ENCODE measurements at regions not wholly inside any gene's neighbourhood (a gene's known extent, or its start where the extent isn't known, plus 50 kb on each side); places are given as distances from the start of the nearest gene placed in this dataset.

DNA sequence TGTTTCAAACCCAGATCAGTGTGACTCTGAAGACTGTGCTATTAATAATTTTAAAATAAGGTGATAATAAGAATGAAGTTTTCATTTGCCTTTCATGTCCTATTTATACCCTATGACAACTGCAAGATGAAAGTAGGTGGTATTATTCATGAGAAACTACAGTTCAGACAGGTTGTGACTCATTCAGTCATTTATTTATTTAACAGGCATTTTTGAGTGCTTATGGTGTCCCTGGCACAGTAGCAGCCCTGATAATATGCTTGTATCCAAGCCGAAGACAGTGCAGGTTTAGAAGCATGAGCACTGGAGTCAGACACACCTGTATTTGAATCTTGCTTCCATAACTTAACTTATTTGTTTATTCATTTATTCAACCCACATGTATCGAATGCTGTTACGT is 87.1 kb downstream of the FZD1 start:
- no peaks in the 10 kb centered on the region for H3K36me3 Mint-ChIP-seq
- peaks cover 21% of the 10 kb centered on the region for H3K4me1 Mint-ChIP-seq
- POLR2A ChIA-PET: no interaction called here
- H3K27ac Mint-ChIP-seq: no peak overlapping the region
- no peak for DNase-seq (ENCODE audit: low spot score)
- H3K9me3 Mint-ChIP-seq: no peaks in the 10 kb centered on the region
- ATAC-seq: no peak
- CTCF ChIA-PET: no interaction called here
- H3K27me3 Mint-ChIP-seq (ENCODE audit: low read depth): peaks cover 100% of the 10 kb centered on the region
- H3K4me3 Mint-ChIP-seq: no peak overlapping the region
- TF ChIP-seq ZNF121 (CRISPR knock-in tag; IDR thresholded peaks at IDR 0.05) (no peak), ESRRA (CRISPR knock-in tag; IDR thresholded peaks at IDR 0.05; ENCODE audit: borderline replicate concordance) (no peak), EMX1 (CRISPR knock-in tag; IDR thresholded peaks at IDR 0.05) (no peak), SMAD3 (CRISPR knock-in tag; IDR thresholded peaks at IDR 0.05; ENCODE audit: borderline replicate concordance) (no peak)
- TF ChIP-seq, protein P1, sequence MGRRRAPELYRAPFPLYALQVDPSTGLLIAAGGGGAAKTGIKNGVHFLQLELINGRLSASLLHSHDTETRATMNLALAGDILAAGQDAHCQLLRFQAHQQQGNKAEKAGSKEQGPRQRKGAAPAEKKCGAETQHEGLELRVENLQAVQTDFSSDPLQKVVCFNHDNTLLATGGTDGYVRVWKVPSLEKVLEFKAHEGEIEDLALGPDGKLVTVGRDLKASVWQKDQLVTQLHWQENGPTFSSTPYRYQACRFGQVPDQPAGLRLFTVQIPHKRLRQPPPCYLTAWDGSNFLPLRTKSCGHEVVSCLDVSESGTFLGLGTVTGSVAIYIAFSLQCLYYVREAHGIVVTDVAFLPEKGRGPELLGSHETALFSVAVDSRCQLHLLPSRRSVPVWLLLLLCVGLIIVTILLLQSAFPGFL (CRISPR knock-in tag; IDR thresholded peaks at IDR 0.05; ENCODE audit: borderline replicate concordance): no peak
- TF ChIP-seq, protein P2, sequence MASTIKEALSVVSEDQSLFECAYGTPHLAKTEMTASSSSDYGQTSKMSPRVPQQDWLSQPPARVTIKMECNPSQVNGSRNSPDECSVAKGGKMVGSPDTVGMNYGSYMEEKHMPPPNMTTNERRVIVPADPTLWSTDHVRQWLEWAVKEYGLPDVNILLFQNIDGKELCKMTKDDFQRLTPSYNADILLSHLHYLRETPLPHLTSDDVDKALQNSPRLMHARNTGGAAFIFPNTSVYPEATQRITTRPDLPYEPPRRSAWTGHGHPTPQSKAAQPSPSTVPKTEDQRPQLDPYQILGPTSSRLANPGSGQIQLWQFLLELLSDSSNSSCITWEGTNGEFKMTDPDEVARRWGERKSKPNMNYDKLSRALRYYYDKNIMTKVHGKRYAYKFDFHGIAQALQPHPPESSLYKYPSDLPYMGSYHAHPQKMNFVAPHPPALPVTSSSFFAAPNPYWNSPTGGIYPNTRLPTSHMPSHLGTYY (CRISPR knock-in tag; IDR thresholded peaks at IDR 0.05): no peak

DNA sequence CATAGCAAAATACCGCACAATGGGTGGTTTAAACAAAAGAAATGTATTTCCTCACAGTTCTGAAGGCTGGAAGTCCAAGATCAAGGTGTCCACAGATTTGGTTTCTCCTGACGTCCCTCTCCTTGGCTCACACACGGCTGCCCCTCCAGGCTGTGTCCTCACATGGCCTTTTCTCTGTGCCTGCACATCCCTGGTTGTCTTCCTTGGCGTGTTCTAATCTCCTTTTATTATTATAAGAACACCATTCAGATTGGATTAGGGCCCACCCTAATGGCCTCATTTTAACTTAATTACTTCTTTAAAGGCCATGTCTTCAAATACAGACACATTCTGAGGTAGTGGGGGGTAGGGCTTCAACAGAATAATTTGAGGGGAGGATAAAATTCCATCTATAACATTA is 87.9 kb downstream of the FZD1 start:
- peaks cover 100% of the 10 kb centered on the region for H3K27me3 Mint-ChIP-seq (ENCODE audit: low read depth)
- H3K36me3 Mint-ChIP-seq: no peaks in the 10 kb centered on the region
- H3K4me1 Mint-ChIP-seq: peaks cover 21% of the 10 kb centered on the region
- H3K4me3 Mint-ChIP-seq: no peak overlapping the region
- ATAC-seq (no peak), DNase-seq (ENCODE audit: low spot score) (no peak)
- POLR2A ChIA-PET: no interaction called here
- H3K27ac Mint-ChIP-seq: no peak overlapping the region
- H3K9me3 Mint-ChIP-seq: no peaks in the 10 kb centered on the region
- CTCF ChIA-PET: no interaction called here
- TF ChIP-seq ATF1 (CRISPR knock-in tag; IDR thresholded peaks at IDR 0.05) (no peak), KAT7 (CRISPR knock-in tag; IDR thresholded peaks at IDR 0.05; ENCODE audit: borderline replicate concordance) (no peak), RORB (CRISPR knock-in tag; IDR thresholded peaks at IDR 0.05) (no peak), MXD4 (CRISPR knock-in tag; IDR thresholded peaks at IDR 0.05; ENCODE audit: borderline replicate concordance) (no peak), ZNF317 (CRISPR knock-in tag; IDR thresholded peaks at IDR 0.05; ENCODE audit: borderline replicate concordance, low read depth) (no peak), PRRX2 (CRISPR knock-in tag; IDR thresholded peaks at IDR 0.05) (no peak), ETV6 (CRISPR knock-in tag; IDR thresholded peaks at IDR 0.05) (no peak), IRF2 (CRISPR knock-in tag; IDR thresholded peaks at IDR 0.05; ENCODE audit: borderline replicate concordance, low read depth) (no peak), JUN (CRISPR knock-in tag; IDR thresholded peaks at IDR 0.05) (no peak), SMAD4 (CRISPR knock-in tag; IDR thresholded peaks at IDR 0.05) (no peak), CBFB (CRISPR knock-in tag; IDR thresholded peaks at IDR 0.05; ENCODE audit: low read depth) (no peak), SMAD3 (CRISPR knock-in tag; IDR thresholded peaks at IDR 0.05; ENCODE audit: borderline replicate concordance) (no peak), ZBTB21 (CRISPR knock-in tag; IDR thresholded peaks at IDR 0.05; ENCODE audit: borderline replicate concordance) (no peak)
- TF ChIP-seq, protein P3, sequence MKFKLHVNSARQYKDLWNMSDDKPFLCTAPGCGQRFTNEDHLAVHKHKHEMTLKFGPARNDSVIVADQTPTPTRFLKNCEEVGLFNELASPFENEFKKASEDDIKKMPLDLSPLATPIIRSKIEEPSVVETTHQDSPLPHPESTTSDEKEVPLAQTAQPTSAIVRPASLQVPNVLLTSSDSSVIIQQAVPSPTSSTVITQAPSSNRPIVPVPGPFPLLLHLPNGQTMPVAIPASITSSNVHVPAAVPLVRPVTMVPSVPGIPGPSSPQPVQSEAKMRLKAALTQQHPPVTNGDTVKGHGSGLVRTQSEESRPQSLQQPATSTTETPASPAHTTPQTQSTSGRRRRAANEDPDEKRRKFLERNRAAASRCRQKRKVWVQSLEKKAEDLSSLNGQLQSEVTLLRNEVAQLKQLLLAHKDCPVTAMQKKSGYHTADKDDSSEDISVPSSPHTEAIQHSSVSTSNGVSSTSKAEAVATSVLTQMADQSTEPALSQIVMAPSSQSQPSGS (CRISPR knock-in tag; IDR thresholded peaks at IDR 0.05; ENCODE audit: borderline replicate concordance, low read depth): no peak
- TF ChIP-seq, protein P4, sequence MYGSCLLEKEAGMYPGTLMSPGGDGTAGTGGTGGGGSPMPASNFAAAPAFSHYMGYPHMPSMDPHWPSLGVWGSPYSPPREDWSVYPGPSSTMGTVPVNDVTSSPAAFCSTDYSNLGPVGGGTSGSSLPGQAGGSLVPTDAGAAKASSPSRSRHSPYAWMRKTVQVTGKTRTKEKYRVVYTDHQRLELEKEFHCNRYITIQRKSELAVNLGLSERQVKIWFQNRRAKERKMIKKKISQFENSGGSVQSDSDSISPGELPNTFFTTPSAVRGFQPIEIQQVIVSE (CRISPR knock-in tag; IDR thresholded peaks at IDR 0.05; ENCODE audit: borderline replicate concordance): no peak
- TF ChIP-seq, protein P5, sequence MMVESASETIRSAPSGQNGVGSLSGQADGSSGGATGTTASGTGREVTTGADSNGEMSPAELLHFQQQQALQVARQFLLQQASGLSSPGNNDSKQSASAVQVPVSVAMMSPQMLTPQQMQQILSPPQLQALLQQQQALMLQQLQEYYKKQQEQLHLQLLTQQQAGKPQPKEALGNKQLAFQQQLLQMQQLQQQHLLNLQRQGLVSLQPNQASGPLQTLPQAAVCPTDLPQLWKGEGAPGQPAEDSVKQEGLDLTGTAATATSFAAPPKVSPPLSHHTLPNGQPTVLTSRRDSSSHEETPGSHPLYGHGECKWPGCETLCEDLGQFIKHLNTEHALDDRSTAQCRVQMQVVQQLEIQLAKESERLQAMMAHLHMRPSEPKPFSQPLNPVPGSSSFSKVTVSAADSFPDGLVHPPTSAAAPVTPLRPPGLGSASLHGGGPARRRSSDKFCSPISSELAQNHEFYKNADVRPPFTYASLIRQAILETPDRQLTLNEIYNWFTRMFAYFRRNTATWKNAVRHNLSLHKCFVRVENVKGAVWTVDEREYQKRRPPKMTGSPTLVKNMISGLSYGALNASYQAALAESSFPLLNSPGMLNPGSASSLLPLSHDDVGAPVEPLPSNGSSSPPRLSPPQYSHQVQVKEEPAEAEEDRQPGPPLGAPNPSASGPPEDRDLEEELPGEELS (CRISPR knock-in tag; IDR thresholded peaks at IDR 0.05): no peak
- TF ChIP-seq, protein P6, sequence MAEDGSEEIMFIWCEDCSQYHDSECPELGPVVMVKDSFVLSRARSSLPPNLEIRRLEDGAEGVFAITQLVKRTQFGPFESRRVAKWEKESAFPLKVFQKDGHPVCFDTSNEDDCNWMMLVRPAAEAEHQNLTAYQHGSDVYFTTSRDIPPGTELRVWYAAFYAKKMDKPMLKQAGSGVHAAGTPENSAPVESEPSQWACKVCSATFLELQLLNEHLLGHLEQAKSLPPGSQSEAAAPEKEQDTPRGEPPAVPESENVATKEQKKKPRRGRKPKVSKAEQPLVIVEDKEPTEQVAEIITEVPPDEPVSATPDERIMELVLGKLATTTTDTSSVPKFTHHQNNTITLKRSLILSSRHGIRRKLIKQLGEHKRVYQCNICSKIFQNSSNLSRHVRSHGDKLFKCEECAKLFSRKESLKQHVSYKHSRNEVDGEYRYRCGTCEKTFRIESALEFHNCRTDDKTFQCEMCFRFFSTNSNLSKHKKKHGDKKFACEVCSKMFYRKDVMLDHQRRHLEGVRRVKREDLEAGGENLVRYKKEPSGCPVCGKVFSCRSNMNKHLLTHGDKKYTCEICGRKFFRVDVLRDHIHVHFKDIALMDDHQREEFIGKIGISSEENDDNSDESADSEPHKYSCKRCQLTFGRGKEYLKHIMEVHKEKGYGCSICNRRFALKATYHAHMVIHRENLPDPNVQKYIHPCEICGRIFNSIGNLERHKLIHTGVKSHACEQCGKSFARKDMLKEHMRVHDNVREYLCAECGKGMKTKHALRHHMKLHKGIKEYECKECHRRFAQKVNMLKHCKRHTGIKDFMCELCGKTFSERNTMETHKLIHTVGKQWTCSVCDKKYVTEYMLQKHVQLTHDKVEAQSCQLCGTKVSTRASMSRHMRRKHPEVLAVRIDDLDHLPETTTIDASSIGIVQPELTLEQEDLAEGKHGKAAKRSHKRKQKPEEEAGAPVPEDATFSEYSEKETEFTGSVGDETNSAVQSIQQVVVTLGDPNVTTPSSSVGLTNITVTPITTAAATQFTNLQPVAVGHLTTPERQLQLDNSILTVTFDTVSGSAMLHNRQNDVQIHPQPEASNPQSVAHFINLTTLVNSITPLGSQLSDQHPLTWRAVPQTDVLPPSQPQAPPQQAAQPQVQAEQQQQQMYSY (CRISPR knock-in tag; IDR thresholded peaks at IDR 0.05): no peak
- TF ChIP-seq, protein P2 (CRISPR knock-in tag; IDR thresholded peaks at IDR 0.05): no peak
- TF ChIP-seq, protein P7, sequence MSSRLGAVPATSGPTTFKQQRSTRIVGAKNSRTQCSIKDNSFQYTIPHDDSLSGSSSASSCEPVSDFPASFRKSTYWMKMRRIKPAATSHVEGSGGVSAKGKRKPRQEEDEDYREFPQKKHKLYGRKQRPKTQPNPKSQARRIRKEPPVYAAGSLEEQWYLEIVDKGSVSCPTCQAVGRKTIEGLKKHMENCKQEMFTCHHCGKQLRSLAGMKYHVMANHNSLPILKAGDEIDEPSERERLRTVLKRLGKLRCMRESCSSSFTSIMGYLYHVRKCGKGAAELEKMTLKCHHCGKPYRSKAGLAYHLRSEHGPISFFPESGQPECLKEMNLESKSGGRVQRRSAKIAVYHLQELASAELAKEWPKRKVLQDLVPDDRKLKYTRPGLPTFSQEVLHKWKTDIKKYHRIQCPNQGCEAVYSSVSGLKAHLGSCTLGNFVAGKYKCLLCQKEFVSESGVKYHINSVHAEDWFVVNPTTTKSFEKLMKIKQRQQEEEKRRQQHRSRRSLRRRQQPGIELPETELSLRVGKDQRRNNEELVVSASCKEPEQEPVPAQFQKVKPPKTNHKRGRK (CRISPR knock-in tag; IDR thresholded peaks at IDR 0.05; ENCODE audit: borderline replicate concordance): no peak
